GM12878 (cell line): ENCODE measurements at regions not wholly inside any gene's neighbourhood (a gene's known extent, or its start where the extent isn't known, plus 50 kb on each side); places are given as distances from the start of the nearest gene placed in this dataset.

Experiments used
- ATAC-seq: fragments of 200-7000 bp; cut with Tn5 transposase; 3 replicates; pipeline ENCODE4 v1.9.1; 2020; ENCODE audit warnings: mild to moderate bottlenecking, moderate library complexity
- BruUV-seq: library from RNA; stranded (reverse); fragments of 400-500 nt; replicated peaks from 2 replicates; lab custom pipeline; 2021; lab: Mats Ljungman, UMichigan
- CTCF ChIA-PET: fragments of 300-600 bp; sonication (Branson Sonifier 250); formaldehyde crosslinking; extraction: SDS; loops from one replicate; lab custom pipeline; 2021; ENCODE audit warnings: inconsistent platforms; lab: Yijun Ruan, JAX
- POLR2A ChIA-PET: fragments of 350-600 bp; formaldehyde crosslinking; extraction: SDS; loops from one replicate; lab custom pipeline; 2021; ENCODE audit warnings: inconsistent platforms; lab: Charles Lee
- RAD21 ChIA-PET: fragments of 300-600 bp; sonication (Branson Sonifier 250); formaldehyde crosslinking; loops from one replicate; lab custom pipeline; 2023; ENCODE audit warnings: antibody characterized with exemption; ENCODE audit not compliant: unreplicated experiment; lab: Charles Lee
- SMC1A ChIA-PET: fragments of 300-600 bp; sonication (Branson Sonifier 250); formaldehyde crosslinking; loops from one replicate; lab custom pipeline; 2023; ENCODE audit not compliant: unreplicated experiment, uncharacterized antibody; lab: Charles Lee
- DNase-seq: peaks from one replicate; pipeline ENCODE4 v3.0.0-alpha.2; 2011; ENCODE audit warnings: low read depth, low spot score
- FAIRE-seq: peaks from 3 replicates; lab custom pipeline; 2011; peaks lifted over from hg19 to GRCh38; lab: Jason Lieb, UNC
- H2AFZ ChIP-seq: 2 replicates; pipeline ENCODE4 v1.6.0; 2011; ENCODE audit warnings: low read depth, low read length, control low read depth; ENCODE audit not compliant: control insufficient read depth
- H3K27ac ChIP-seq: 2 replicates; pipeline ENCODE4 v1.5.1; 2011; ENCODE audit warnings: control low read depth; ENCODE audit not compliant: control insufficient read depth, insufficient read depth
- H3K27me3 ChIP-seq, 2 experiments: replicated peaks in 1 of 2; 2 replicates each; pipeline versions ENCODE4 v1.6.0 to v1.6.1; 2011; ENCODE audit warnings: low read length in 1 of 2; ENCODE audit not compliant: control insufficient read depth in 2 of 2, insufficient read depth in 2 of 2
- H3K36me3 ChIP-seq, 2 experiments: 2 replicates each; pipeline ENCODE4 v1.5.1; 2011; ENCODE audit warnings: low read length in 1 of 2; ENCODE audit not compliant: control insufficient read depth in 2 of 2, insufficient read depth in 2 of 2
- H3K4me1 ChIP-seq: 2 replicates; pipeline ENCODE4 v1.6.1; 2011; ENCODE audit warnings: mild to moderate bottlenecking, low read length, moderate library complexity, mixed read lengths; ENCODE audit not compliant: control insufficient read depth, insufficient read depth
- H3K4me2 ChIP-seq: 2 replicates; pipeline ENCODE4 v1.6.0; 2011; ENCODE audit warnings: control low read depth; ENCODE audit not compliant: control insufficient read depth, insufficient read depth
- H3K4me3 ChIP-seq: fragments of 200-600 bp; sonication (generic); 2 replicates; pipeline ENCODE4 v1.5.1; 2016
- H3K79me2 ChIP-seq: 2 replicates; pipeline ENCODE4 v1.6.0; 2011; ENCODE audit warnings: low read length; ENCODE audit not compliant: control insufficient read depth, insufficient read depth
- H3K9ac ChIP-seq: 2 replicates; pipeline ENCODE4 v1.8.0; 2011; ENCODE audit warnings: low read length, control low read depth, mixed read lengths; ENCODE audit not compliant: control insufficient read depth, insufficient read depth
- H3K9me3 ChIP-seq: replicated peaks from 3 replicates; pipeline ENCODE4 v1.5.1; 2011; ENCODE audit warnings: mild to moderate bottlenecking, low read length; ENCODE audit not compliant: control insufficient read depth, insufficient read depth
- H4K20me1 ChIP-seq: 2 replicates; pipeline ENCODE4 v1.6.0; 2011; ENCODE audit not compliant: control insufficient read depth, insufficient read depth
- CBX3 ChIP-seq: fragments of 200-600 bp; sonication (generic); IDR thresholded peaks from 2 replicates; pipeline ENCODE4 v1.6.1; 2016; ENCODE audit warnings: low read depth, borderline replicate concordance
- CBX5 ChIP-seq: sonication (generic); IDR thresholded peaks from 2 replicates; pipeline ENCODE4 v1.6.1; 2016; ENCODE audit warnings: low read depth, moderate library complexity, mild to moderate bottlenecking, inconsistent platforms
- CHD4 ChIP-seq: fragments of 200-600 bp; sonication (generic); IDR thresholded peaks from 2 replicates; pipeline ENCODE4 v1.6.1; 2016; ENCODE audit warnings: mild to moderate bottlenecking
- DPF2 ChIP-seq: fragments of 450-650 bp; IDR thresholded peaks from 2 replicates; pipeline ENCODE4 v1.6.1; 2017; ENCODE audit warnings: mild to moderate bottlenecking
- GABPA ChIP-seq: IDR thresholded peaks from 2 replicates; pipeline ENCODE4 v1.6.1; 2014; ENCODE audit warnings: antibody characterized with exemption, low read depth, mild to moderate bottlenecking, inconsistent platforms
- HCFC1 ChIP-seq: fragments of 150-350 bp; IDR thresholded peaks from 2 replicates; pipeline ENCODE4 v1.6.1; 2014; ENCODE audit warnings: low read length
- IRF4 ChIP-seq: IDR thresholded peaks from 2 replicates; pipeline ENCODE4 v1.6.1; 2011; ENCODE audit warnings: low read depth, low read length
- NR2F1 ChIP-seq: fragments of 450-650 bp; conservative IDR thresholded peaks from 2 replicates; pipeline ENCODE4 v1.6.1; 2017; ENCODE audit warnings: mild to moderate bottlenecking
- RAD21 ChIP-seq: IDR thresholded peaks from 2 replicates; pipeline ENCODE4 v1.6.1; 2011; ENCODE audit warnings: mild to moderate bottlenecking, low read depth, low read length, moderate library complexity; ENCODE audit not compliant: insufficient read depth
- RCOR1 ChIP-seq: conservative IDR thresholded peaks from 2 replicates; pipeline ENCODE4 v1.6.1; 2012; ENCODE audit warnings: low read depth, low read length, improper control_type of control experiment
- SIN3A ChIP-seq: IDR thresholded peaks from 2 replicates; pipeline ENCODE4 v1.6.1; 2012; ENCODE audit warnings: low read depth, low read length, improper control_type of control experiment
- SREBF2 ChIP-seq: IDR thresholded peaks from 2 replicates; pipeline ENCODE4 v1.6.1; 2012; ENCODE audit warnings: mild to moderate bottlenecking, low read length
- STAT1 ChIP-seq: fragments of 450-650 bp; conservative IDR thresholded peaks from 2 replicates; pipeline ENCODE4 v1.6.1; 2014; ENCODE audit warnings: antibody characterized with exemption, mild to moderate bottlenecking
- ZNF24 ChIP-seq: fragments of 450-650 bp; IDR thresholded peaks from 2 replicates; pipeline ENCODE4 v1.6.1; 2017; ENCODE audit warnings: antibody characterized with exemption, mild to moderate bottlenecking
- ZSCAN29 ChIP-seq: fragments of 450-650 bp; IDR thresholded peaks from 2 replicates; pipeline ENCODE4 v1.6.1; 2017; ENCODE audit warnings: mild to moderate bottlenecking, moderate library complexity
- WGBS: methylation state at CpG from one replicate; pipeline ENCODE4 v1.1.6; 2016; ENCODE audit warnings: low lambda C conversion rate; ENCODE audit not compliant: insufficient replicate concordance, insufficient coverage; ENCODE audit errors: missing lambda C conversion rate; 5-methylcytosine and 5-hydroxymethylcytosine counted together
- in situ Hi-C: fragments of 300-500 bp; cut with MboI; formaldehyde crosslinking; loops from 9 replicates; pipeline ENCODE4 v1.14.3; 2018; ENCODE audit warnings: mixed read lengths
- intact Hi-C: fragments of 100-400 bp; cut with micrococcal nuclease; formaldehyde crosslinking; loops from one replicate; pipeline ENCODE4 v1.14.2; 2022; ENCODE audit not compliant: unreplicated experiment
- TF ChIP-seq, protein P1 (sequence below): fragments of 450-650 bp; IDR thresholded peaks from 2 replicates; pipeline ENCODE4 v1.6.1; 2016; ENCODE audit warnings: mild to moderate bottlenecking
- TF ChIP-seq, protein P2 (sequence below): IDR thresholded peaks from 2 replicates; pipeline ENCODE4 v1.6.1; 2012; ENCODE audit warnings: mild to moderate bottlenecking, low read depth, low read length

GRCh38 chr3:80232760-80233159, 465.0 kb upstream of the ROBO1 start:
- H3K9me3 ChIP-seq, result no peaks in the 10 kb centered on the region
- ChIA-PET CTCF (interaction anchor here (0.6 kb wide), 1 partner anchor 263 kb away, joined by 3 read pairs; no protein-coding TSS in a partner anchor), POLR2A (no interaction called here), RAD21 (no interaction called here), SMC1A (no interaction called here)
- no peak overlapping the region for H3K27ac ChIP-seq
- WGBS, result 41% methylated on average over 5 of the region's 5 CpGs
- H3K36me3 ChIP-seq, result no peaks in the 10 kb centered on the region
- ATAC-seq, result no peak
- H3K4me2 ChIP-seq, result no peak overlapping the region
- in situ Hi-C loops, result no loop called here
- H2AFZ ChIP-seq, result no peak overlapping the region
- no TSS peak for BruUV-seq
- H3K9ac ChIP-seq, result no peak overlapping the region
- no peak for FAIRE-seq
- intact Hi-C loops, result no loop called here
- no peak for TF ChIP-seq RAD21
- TF ChIP-seq, protein P1, sequence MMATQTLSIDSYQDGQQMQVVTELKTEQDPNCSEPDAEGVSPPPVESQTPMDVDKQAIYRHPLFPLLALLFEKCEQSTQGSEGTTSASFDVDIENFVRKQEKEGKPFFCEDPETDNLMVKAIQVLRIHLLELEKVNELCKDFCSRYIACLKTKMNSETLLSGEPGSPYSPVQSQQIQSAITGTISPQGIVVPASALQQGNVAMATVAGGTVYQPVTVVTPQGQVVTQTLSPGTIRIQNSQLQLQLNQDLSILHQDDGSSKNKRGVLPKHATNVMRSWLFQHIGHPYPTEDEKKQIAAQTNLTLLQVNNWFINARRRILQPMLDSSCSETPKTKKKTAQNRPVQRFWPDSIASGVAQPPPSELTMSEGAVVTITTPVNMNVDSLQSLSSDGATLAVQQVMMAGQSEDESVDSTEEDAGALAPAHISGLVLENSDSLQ, result no peak
- TF ChIP-seq DPF2, result no peak
- TF ChIP-seq CHD4, result no peak
- no peak for TF ChIP-seq IRF4
- H3K27me3 ChIP-seq, result no peaks in the 10 kb centered on the region
- no peak for DNase-seq
- H4K20me1 ChIP-seq, result no peaks in the 10 kb centered on the region
- H3K79me2 ChIP-seq, result no peaks in the 10 kb centered on the region
- no peaks in the 10 kb centered on the region for H3K4me1 ChIP-seq
- H3K4me3 ChIP-seq, result no peak overlapping the region

- ChIA-PET SMC1A (no interaction called here), RAD21 (no interaction called here), POLR2A (no interaction called here), CTCF (no interaction called here)
- no peaks in the 10 kb centered on the region for H3K36me3 ChIP-seq
- intact Hi-C loops, result no loop called here
- H3K9ac ChIP-seq, result no peak overlapping the region
- FAIRE-seq (no peak), ATAC-seq (no peak), DNase-seq (no peak)
- H3K4me3 ChIP-seq, result no peak overlapping the region
- no peak overlapping the region for H2AFZ ChIP-seq
- no peak overlapping the region for H3K4me2 ChIP-seq
- BruUV-seq, result no TSS peak
- no peak overlapping the region for H3K27ac ChIP-seq
- H3K79me2 ChIP-seq, result no peaks in the 10 kb centered on the region
- H3K27me3 ChIP-seq, result no peaks in the 10 kb centered on the region
- H4K20me1 ChIP-seq, result no peaks in the 10 kb centered on the region
- no peaks in the 10 kb centered on the region for H3K9me3 ChIP-seq
- in situ Hi-C loops, result no loop called here
- 0% methylated on average over 2 of the region's 2 CpGs for WGBS
- H3K4me1 ChIP-seq, result no peaks in the 10 kb centered on the region
- TF ChIP-seq RCOR1 (no peak), STAT1 (no peak), SREBF2 (no peak), GABPA (no peak), NR2F1 (no peak), CBX5 (no peak), ZSCAN29 (no peak), SIN3A (no peak), CBX3 (no peak), HCFC1 (no peak), ZNF24 (no peak)
- TF ChIP-seq, protein P2, sequence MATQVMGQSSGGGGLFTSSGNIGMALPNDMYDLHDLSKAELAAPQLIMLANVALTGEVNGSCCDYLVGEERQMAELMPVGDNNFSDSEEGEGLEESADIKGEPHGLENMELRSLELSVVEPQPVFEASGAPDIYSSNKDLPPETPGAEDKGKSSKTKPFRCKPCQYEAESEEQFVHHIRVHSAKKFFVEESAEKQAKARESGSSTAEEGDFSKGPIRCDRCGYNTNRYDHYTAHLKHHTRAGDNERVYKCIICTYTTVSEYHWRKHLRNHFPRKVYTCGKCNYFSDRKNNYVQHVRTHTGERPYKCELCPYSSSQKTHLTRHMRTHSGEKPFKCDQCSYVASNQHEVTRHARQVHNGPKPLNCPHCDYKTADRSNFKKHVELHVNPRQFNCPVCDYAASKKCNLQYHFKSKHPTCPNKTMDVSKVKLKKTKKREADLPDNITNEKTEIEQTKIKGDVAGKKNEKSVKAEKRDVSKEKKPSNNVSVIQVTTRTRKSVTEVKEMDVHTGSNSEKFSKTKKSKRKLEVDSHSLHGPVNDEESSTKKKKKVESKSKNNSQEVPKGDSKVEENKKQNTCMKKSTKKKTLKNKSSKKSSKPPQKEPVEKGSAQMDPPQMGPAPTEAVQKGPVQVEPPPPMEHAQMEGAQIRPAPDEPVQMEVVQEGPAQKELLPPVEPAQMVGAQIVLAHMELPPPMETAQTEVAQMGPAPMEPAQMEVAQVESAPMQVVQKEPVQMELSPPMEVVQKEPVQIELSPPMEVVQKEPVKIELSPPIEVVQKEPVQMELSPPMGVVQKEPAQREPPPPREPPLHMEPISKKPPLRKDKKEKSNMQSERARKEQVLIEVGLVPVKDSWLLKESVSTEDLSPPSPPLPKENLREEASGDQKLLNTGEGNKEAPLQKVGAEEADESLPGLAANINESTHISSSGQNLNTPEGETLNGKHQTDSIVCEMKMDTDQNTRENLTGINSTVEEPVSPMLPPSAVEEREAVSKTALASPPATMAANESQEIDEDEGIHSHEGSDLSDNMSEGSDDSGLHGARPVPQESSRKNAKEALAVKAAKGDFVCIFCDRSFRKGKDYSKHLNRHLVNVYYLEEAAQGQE, result no peak
These were observed 463.2 kb upstream of the ROBO1 start for GRCh38 chr3:80230962-80231361.
